Smooth muscle cell (in vitro differentiated cells): ENCODE measurements at regions not wholly inside any gene's neighbourhood (a gene's known extent, or its start where the extent isn't known, plus 50 kb on each side); places are given as distances from the start of the nearest gene placed in this dataset.

Experiments used
- DNase-seq: peaks from one replicate; lab custom pipeline; 2025; ENCODE audit not compliant: unreplicated experiment; lab: John Stamatoyannopoulos, UW
- H2AFZ ChIP-seq: fragments of 200-600 bp; sonication (generic); 2 replicates; pipeline ENCODE4 v1.6.0; 2016; ENCODE audit warnings: antibody characterized with exemption, low read depth, mild to moderate bottlenecking
- H3F3A ChIP-seq: fragments of 200-600 bp; sonication (generic); 2 replicates; pipeline ENCODE4 v1.6.0; 2017; ENCODE audit warnings: antibody characterized with exemption, low read depth
- H3K27ac ChIP-seq: fragments of 200-600 bp; sonication (generic); 2 replicates; pipeline ENCODE4 v1.5.1; 2016; ENCODE audit warnings: low read depth, mild to moderate bottlenecking
- H3K27me3 ChIP-seq: fragments of 200-600 bp; sonication (generic); 2 replicates; pipeline ENCODE4 v1.6.1; 2016; ENCODE audit warnings: low read depth, mild to moderate bottlenecking
- H3K36me3 ChIP-seq: fragments of 200-600 bp; sonication (generic); 2 replicates; pipeline ENCODE4 v1.5.1; 2016; ENCODE audit warnings: low read depth
- H3K4me1 ChIP-seq: fragments of 200-600 bp; sonication (generic); 2 replicates; pipeline ENCODE4 v1.5.1; 2016; ENCODE audit warnings: low read depth
- H3K4me2 ChIP-seq: fragments of 200-600 bp; sonication (generic); 2 replicates; pipeline ENCODE4 v1.6.0; 2016; ENCODE audit warnings: mild to moderate bottlenecking
- H3K4me3 ChIP-seq: fragments of 200-600 bp; sonication (generic); 2 replicates; pipeline ENCODE4 v1.5.1; 2016; ENCODE audit warnings: mild to moderate bottlenecking
- H3K79me2 ChIP-seq: fragments of 200-600 bp; sonication (generic); 2 replicates; pipeline ENCODE4 v1.6.0; 2016; ENCODE audit warnings: low read depth, mild to moderate bottlenecking
- H3K9ac ChIP-seq: fragments of 200-600 bp; sonication (generic); 2 replicates; pipeline ENCODE4 v1.6.0; 2016; ENCODE audit warnings: low read depth
- H3K9me3 ChIP-seq: fragments of 200-600 bp; sonication (generic); replicated peaks from 2 replicates; pipeline ENCODE4 v1.5.1; 2016; ENCODE audit warnings: low read depth
- H4K20me1 ChIP-seq: fragments of 200-600 bp; sonication (generic); 2 replicates; pipeline ENCODE4 v1.6.0; 2016; ENCODE audit warnings: low read depth
- WGBS: methylation state at CpG from one replicate; pipeline ENCODE4 v1.1.7; 2016; ENCODE audit warnings: low lambda C conversion rate; 5-methylcytosine and 5-hydroxymethylcytosine counted together
- TF ChIP-seq, protein P1 (sequence below): fragments of 200-600 bp; sonication (generic); IDR thresholded peaks from 2 replicates; pipeline ENCODE4 v1.5.1; 2017; ENCODE audit warnings: borderline replicate concordance, mild to moderate bottlenecking, antibody characterized with exemption; ENCODE audit not compliant: insufficient read depth, poor library complexity, severe bottlenecking

DNA sequence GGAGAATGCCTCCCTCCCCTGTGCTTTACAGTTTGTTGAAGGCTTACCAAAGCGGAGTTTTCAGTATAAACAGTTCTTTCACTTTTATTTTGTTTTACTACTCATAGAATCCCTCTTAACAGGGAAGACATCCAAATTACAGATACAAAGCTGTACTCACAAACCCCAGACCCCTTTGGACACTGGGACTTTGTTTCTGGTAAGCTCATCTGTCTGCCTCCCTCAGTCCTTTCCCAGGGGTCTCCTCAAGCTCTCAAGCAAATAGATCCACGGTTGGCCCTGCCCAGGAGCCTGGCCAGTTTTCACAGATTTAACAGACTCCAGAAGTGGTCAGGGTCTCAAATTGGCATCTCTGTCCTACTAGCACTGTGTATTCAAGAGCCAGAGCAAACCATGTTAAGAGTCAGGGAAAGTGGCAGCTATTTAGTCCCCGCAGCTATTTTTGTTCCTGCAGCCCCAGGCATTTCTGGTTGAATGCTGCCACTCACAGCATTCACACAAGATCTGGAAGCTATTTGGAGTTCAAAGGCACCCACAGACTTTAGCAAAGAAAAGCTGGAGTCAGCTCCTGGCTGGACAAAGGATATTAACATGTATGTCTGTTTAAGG is 54.2 kb downstream of the TMEM100 start:
- Histone ChIP-seq H3K4me3 (no peak overlapping the region), H2AFZ (peak overlapping the region; percentile 75), H3K9me3 (no peaks in the 10 kb centered on the region), H3K27me3 (no peaks in the 10 kb centered on the region), H3K9ac (no peak overlapping the region), H3K4me1 (no peaks in the 10 kb centered on the region), H4K20me1 (no peaks in the 10 kb centered on the region), H3K27ac (no peak overlapping the region), H3F3A (no peaks in the 10 kb centered on the region), H3K79me2 (no peaks in the 10 kb centered on the region), H3K36me3 (no peaks in the 10 kb centered on the region), H3K4me2 (peak overlapping the region; percentile 36)
- TF ChIP-seq, protein P1, sequence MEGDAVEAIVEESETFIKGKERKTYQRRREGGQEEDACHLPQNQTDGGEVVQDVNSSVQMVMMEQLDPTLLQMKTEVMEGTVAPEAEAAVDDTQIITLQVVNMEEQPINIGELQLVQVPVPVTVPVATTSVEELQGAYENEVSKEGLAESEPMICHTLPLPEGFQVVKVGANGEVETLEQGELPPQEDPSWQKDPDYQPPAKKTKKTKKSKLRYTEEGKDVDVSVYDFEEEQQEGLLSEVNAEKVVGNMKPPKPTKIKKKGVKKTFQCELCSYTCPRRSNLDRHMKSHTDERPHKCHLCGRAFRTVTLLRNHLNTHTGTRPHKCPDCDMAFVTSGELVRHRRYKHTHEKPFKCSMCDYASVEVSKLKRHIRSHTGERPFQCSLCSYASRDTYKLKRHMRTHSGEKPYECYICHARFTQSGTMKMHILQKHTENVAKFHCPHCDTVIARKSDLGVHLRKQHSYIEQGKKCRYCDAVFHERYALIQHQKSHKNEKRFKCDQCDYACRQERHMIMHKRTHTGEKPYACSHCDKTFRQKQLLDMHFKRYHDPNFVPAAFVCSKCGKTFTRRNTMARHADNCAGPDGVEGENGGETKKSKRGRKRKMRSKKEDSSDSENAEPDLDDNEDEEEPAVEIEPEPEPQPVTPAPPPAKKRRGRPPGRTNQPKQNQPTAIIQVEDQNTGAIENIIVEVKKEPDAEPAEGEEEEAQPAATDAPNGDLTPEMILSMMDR: no peak
- WGBS: 45% methylated on average over 3 of the region's 3 CpGs
- DNase-seq: no peak

DNA sequence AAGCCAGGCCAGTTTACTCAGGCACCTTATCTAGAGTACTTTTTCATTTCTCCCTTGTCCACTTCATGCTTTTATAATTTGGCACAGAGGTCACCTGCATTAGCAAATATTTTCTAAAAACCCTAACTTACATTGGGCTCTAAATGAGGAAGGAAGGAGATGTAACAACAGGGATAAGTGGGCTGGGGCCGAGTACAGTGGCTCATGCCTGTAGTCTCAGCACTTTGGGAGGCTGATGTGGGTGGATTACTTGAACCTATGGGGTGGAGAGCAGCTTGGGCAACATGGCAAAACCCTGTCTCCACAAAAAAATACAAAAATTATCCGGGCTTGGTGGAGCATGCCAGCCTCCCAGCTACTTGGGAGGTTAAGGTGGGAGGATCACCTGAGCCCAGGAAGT is 55.9 kb downstream of the TMEM100 start:
- H4K20me1 ChIP-seq: no peaks in the 10 kb centered on the region

DNA sequence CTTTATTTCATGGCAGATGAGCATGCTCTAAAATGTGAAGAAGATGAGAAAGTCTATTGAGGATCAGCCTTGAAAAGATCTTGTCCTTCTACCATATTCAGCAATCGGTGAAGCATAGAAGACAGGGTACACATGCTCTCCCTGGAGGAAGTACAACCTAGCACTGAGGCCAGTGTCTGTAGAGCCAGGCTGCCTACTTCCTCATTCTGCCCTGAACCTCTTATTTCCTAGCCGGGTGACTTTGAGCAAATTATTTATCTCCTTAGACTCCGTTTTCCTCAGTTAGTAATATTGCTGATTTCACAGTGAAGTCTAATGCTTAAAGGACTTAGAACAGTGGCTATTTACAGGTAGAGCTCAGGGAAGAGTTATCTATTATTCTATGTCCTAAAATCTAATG is 58.4 kb downstream of the TMEM100 start:
- no peak overlapping the region for H3K4me3 ChIP-seq

More for the DNA sequence above, 55.9 kb downstream of the TMEM100 start:
- Histone ChIP-seq H3K27me3 (no peaks in the 10 kb centered on the region), H3K9me3 (no peaks in the 10 kb centered on the region), H3K4me3 (no peak overlapping the region), H3K4me1 (no peaks in the 10 kb centered on the region), H2AFZ (no peak overlapping the region), H3K9ac (no peak overlapping the region), H3K4me2 (no peak overlapping the region), H3K36me3 (no peaks in the 10 kb centered on the region), H3F3A (no peaks in the 10 kb centered on the region), H3K79me2 (no peaks in the 10 kb centered on the region), H3K27ac (no peak overlapping the region)
- TF ChIP-seq, protein P1: no peak
- DNase-seq: no peak
- 97% methylated on average over 2 of the region's 2 CpGs for WGBS

DNA sequence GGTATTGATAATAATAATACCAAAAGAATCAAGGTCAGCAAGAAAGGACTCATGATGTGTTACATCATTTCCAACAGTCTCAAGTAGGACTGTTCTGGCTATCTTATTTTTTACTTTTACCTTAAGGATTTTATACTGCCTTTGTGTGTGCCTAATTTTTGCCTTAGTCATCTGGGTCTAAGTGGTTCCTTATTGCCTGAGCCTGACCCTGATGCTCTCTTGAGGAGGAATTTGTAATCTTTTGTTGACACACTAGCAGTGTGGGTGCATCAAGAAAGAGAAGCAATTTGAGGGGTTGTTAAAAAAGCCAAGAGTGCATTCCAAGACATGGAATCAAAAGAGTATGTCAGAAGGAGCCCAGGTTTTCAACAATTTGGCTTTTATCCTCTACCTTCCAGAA is 59.3 kb downstream of the TMEM100 start:
- Histone ChIP-seq H4K20me1 (no peaks in the 10 kb centered on the region), H3K9ac (no peak overlapping the region)
- TF ChIP-seq, protein P1: no peak

More for the DNA sequence above, 58.4 kb downstream of the TMEM100 start:
- TF ChIP-seq, protein P1: no peak
- Histone ChIP-seq H3K36me3 (no peaks in the 10 kb centered on the region), H2AFZ (no peak overlapping the region), H3F3A (peaks cover 7% of the 10 kb centered on the region), H3K4me1 (peaks cover 6% of the 10 kb centered on the region), H3K9me3 (no peaks in the 10 kb centered on the region), H3K4me2 (no peak overlapping the region), H4K20me1 (no peaks in the 10 kb centered on the region), H3K9ac (no peak overlapping the region), H3K79me2 (no peaks in the 10 kb centered on the region), H3K27me3 (no peaks in the 10 kb centered on the region), H3K27ac (no peak overlapping the region)
- no peak for DNase-seq
- 92% methylated on average over 3 of the region's 3 CpGs for WGBS

More for the DNA sequence above, 59.3 kb downstream of the TMEM100 start:
- H3F3A ChIP-seq: peaks cover 7% of the 10 kb centered on the region
- H3K27ac ChIP-seq: no peak overlapping the region
- H2AFZ ChIP-seq: no peak overlapping the region
- H3K4me3 ChIP-seq: no peak overlapping the region
- no peaks in the 10 kb centered on the region for H3K9me3 ChIP-seq
- no peak for DNase-seq
- H3K4me1 ChIP-seq: peaks cover 6% of the 10 kb centered on the region
- no peaks in the 10 kb centered on the region for H3K36me3 ChIP-seq
- no peaks in the 10 kb centered on the region for H3K79me2 ChIP-seq
- H3K27me3 ChIP-seq: no peaks in the 10 kb centered on the region
- H3K4me2 ChIP-seq: no peak overlapping the region
